ENCODE measurements at regions not wholly inside any gene's neighbourhood (a gene's known extent, or its start where the extent isn't known, plus 50 kb on each side); places are given as distances from the start of the nearest gene placed in this dataset.

GRCh38 chr5:2227433-2227832 is 344.7 kb upstream of the IRX4 start:
- no peak for DNase-seq (ENCODE audit: low read depth)
- H3K4me3 ChIP-seq (ENCODE audit: low read length), result no peak overlapping the region
- no peak for TF ChIP-seq CTCF (conservative IDR thresholded peaks at IDR 0.05; ENCODE audit: low read length)

GRCh38 chr5:2224689-2225088 is 342.0 kb upstream of the IRX4 start:
- no peak overlapping the region for H3K4me3 ChIP-seq (ENCODE audit: low read length)
- no peak for TF ChIP-seq CTCF (conservative IDR thresholded peaks at IDR 0.05; ENCODE audit: low read length)
- no peak for DNase-seq (ENCODE audit: low read depth)

GRCh38 chr5:2223303-2223702 is 340.6 kb upstream of the IRX4 start:
- DNase-seq (ENCODE audit: low read depth), result no peak
- no peak overlapping the region for H3K4me3 ChIP-seq (ENCODE audit: low read length)
- TF ChIP-seq CTCF (conservative IDR thresholded peaks at IDR 0.05; ENCODE audit: low read length), result no peak

- DNase-seq (ENCODE audit: low read depth), result no peak
- no peak for TF ChIP-seq CTCF (conservative IDR thresholded peaks at IDR 0.05; ENCODE audit: low read length)
- H3K4me3 ChIP-seq (ENCODE audit: low read length), result no peak overlapping the region
Observed at GRCh38 chr5:2222246-2222992, 339.7 kb upstream of the IRX4 start.

GRCh38 chr5:2221450-2221849 is 338.7 kb upstream of the IRX4 start:
- no peak overlapping the region for H3K4me3 ChIP-seq (ENCODE audit: low read length)
- TF ChIP-seq CTCF (conservative IDR thresholded peaks at IDR 0.05; ENCODE audit: low read length), result no peak
- DNase-seq (ENCODE audit: low read depth), result no peak

- no peak overlapping the region for H3K4me3 ChIP-seq (ENCODE audit: low read length)
- no peak for DNase-seq (ENCODE audit: low read depth)
- no peak for TF ChIP-seq CTCF (conservative IDR thresholded peaks at IDR 0.05; ENCODE audit: low read length)
Observed at GRCh38 chr5:2220741-2221140, 338.0 kb upstream of the IRX4 start.

- no peak overlapping the region for H3K4me3 ChIP-seq (ENCODE audit: low read length)
- TF ChIP-seq CTCF (conservative IDR thresholded peaks at IDR 0.05; ENCODE audit: low read length), result no peak
- no peak for DNase-seq (ENCODE audit: low read depth)
Observed at GRCh38 chr5:2219149-2219776, 336.5 kb upstream of the IRX4 start.

All from AG10803 (cell line).